ENCODE measurements at regions not wholly inside any gene's neighbourhood (a gene's known extent, or its start where the extent isn't known, plus 50 kb on each side); places are given as distances from the start of the nearest gene placed in this dataset.
"Not testable (repeated sequence)": the region's sequence is repeated elsewhere in the genome, so short reads cannot be mapped to it uniquely, and the experiment has no call there.

DNA sequence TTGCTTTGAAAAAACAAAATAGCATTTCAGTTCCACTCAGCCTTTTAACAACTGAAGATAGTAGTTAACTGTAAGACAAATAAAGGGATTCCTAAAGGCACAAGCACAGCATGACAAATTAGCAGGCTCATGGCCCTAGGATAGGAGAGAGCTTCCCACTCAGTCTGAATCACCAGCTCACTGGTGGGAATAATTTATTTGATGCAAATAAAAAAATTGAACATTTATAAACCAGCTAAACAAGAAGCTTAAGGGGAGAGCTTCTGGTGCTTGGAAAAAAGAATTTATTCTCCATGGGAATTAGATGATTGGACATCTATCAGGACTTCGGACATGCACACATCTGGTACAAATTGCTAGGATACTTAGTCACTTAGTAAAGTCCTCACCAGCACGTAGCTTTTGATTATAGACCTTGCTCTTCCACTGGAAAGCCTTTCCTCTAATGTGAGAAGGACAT, 294.1 kb upstream of the TNC start:
- Histone ChIP-seq H3K27ac (ENCODE audit: low read depth, low read length) (no peak overlapping the region), H3K36me3 (ENCODE audit: control insufficient read depth, insufficient read depth, low read length) (no peaks in the 10 kb centered on the region), H3K27me3 (ENCODE audit: control insufficient read depth, insufficient read depth, low read length) (no peaks in the 10 kb centered on the region), H3K9ac (ENCODE audit: low read length) (no peak overlapping the region), H3K4me1 (ENCODE audit: control insufficient read depth, insufficient read depth, low read length) (no peaks in the 10 kb centered on the region), H3K4me3 (ENCODE audit: low read length) (no peak overlapping the region)

DNA sequence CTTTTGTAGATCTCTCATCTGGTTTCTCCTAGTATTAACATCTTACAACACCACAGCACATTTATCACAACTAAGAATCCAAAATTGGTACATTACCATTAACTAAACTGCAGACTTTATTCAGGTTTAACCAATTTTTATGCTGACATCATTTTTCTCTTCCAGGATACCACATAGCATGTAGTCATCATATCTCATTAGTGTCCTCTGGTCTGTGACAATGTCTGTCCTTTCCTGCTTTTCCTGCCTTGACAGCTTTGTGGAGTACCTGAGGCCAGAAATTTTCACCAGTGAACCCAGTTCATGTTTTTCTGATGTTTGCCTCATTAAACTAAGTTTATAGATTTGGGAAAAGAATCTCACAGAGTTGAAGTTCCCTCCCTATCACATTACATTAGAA, 294.7 kb upstream of the TNC start:
- no peaks in the 10 kb centered on the region for H3K36me3 ChIP-seq (ENCODE audit: control insufficient read depth, insufficient read depth, low read length)
- H3K4me1 ChIP-seq (ENCODE audit: control insufficient read depth, insufficient read depth, low read length): no peaks in the 10 kb centered on the region
- H3K4me3 ChIP-seq (ENCODE audit: low read length): no peak overlapping the region
- no peaks in the 10 kb centered on the region for H3K27me3 ChIP-seq (ENCODE audit: control insufficient read depth, insufficient read depth, low read length)
- no peak overlapping the region for H3K27ac ChIP-seq (ENCODE audit: low read depth, low read length)
- no peak overlapping the region for H3K9ac ChIP-seq (ENCODE audit: low read length)

DNA sequence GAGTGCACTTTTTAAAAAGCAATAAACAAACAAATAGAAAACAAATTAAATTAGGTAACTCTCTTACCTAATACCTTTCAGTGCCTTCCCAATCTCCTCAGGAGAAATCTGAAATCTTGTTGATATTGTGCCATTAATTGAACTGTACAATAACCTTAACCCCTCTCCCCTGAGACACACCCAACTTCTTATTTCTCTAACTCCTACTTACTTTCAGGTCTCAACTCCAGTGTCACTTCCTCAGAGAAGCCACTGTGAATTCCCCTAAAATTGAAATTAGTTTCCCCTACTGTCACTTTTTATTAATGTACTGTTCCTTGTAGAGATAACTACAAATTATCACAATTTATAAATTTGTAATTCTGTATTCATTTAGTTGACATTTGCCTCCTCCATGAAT, 295.3 kb upstream of the TNC start:
- no peak overlapping the region for H3K4me3 ChIP-seq (ENCODE audit: low read length)
- H3K36me3 ChIP-seq (ENCODE audit: control insufficient read depth, insufficient read depth, low read length): no peaks in the 10 kb centered on the region
- no peak overlapping the region for H3K9ac ChIP-seq (ENCODE audit: low read length)
- no peaks in the 10 kb centered on the region for H3K27me3 ChIP-seq (ENCODE audit: control insufficient read depth, insufficient read depth, low read length)
- no peaks in the 10 kb centered on the region for H3K4me1 ChIP-seq (ENCODE audit: control insufficient read depth, insufficient read depth, low read length)
- H3K27ac ChIP-seq (ENCODE audit: low read depth, low read length): no peak overlapping the region

DNA sequence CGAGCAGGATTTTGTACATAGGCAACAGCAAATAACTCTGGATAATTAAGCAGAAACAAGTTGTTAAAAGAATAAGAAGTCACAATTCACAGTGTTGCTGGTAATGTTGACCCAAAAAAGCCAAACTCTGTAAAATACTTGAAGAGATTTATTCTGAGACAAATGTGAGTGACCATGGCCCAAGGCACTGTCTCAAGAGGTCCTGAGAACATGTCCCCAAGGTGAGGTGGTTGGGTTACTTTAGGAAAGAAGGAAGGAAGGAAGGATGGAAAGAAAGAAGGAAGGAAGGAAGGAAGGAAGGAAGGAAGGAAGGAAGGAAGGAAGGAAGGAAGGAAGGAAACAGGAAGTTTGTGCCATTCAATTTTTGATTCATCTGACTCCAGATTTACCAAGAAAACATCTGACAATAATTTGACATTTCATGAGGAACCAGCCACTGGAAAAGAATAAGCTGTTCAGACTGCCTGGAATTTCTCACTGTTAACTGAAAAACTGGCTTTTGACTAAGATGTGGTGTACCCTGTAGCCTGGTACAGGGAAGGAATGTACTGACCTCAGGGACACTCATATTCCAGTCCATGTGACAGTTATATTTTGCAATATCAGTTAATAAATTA, 295.9 kb upstream of the TNC start:
- H3K36me3 ChIP-seq (ENCODE audit: control insufficient read depth, insufficient read depth, low read length): no peaks in the 10 kb centered on the region
- no peak overlapping the region for H3K4me3 ChIP-seq (ENCODE audit: low read length)
- no peak overlapping the region for H3K27ac ChIP-seq (ENCODE audit: low read depth, low read length)
- no peaks in the 10 kb centered on the region for H3K4me1 ChIP-seq (ENCODE audit: control insufficient read depth, insufficient read depth, low read length)
- no peak overlapping the region for H3K9ac ChIP-seq (ENCODE audit: low read length)
- no peaks in the 10 kb centered on the region for H3K27me3 ChIP-seq (ENCODE audit: control insufficient read depth, insufficient read depth, low read length)

DNA sequence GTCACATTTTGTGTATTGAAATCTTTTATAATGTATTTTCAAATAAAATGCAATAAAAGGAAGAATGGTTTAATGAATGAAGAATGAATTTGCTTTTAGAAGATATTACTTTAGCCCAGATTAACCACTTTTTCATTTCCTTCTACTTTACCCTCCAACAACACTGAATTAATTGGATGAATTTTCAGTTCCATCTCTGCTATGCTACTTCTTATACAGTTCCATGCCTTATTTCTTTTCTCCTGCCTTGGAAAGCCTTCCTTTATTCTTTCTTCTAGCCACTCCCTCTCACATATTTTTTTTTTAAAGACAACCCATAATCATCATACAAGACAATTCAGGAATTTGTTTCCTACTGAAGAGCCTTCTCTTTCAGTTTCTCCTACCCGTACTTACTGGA, 296.6 kb upstream of the TNC start:
- H3K4me3 ChIP-seq (ENCODE audit: low read length): no peak overlapping the region

DNA sequence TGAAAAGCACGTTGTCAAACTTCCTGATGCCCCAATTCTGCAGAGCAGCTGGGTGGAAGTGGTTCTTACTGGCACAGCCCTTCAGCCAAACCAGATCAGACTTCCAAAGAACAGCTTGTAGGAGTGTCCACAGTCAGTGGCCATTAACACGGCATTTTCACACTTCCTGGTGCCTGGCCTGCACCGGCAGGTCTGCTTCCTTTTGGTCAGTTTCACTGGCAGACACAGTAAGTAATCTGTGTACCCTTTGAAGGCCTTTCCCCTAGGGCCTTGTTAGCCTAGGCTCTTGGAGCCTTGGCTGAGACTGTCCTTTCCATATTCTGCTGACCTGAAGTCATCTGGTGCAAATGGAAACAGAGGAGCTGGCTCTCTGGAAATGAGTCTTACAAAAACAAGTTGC, 297.5 kb upstream of the TNC start:
- no peak overlapping the region for H3K9ac ChIP-seq (ENCODE audit: low read length)
- no peaks in the 10 kb centered on the region for H3K36me3 ChIP-seq (ENCODE audit: control insufficient read depth, insufficient read depth, low read length)
- no peaks in the 10 kb centered on the region for H3K27me3 ChIP-seq (ENCODE audit: control insufficient read depth, insufficient read depth, low read length)
- no peak overlapping the region for H3K27ac ChIP-seq (ENCODE audit: low read depth, low read length)
- H3K4me3 ChIP-seq (ENCODE audit: low read length): no peak overlapping the region
- no peaks in the 10 kb centered on the region for H3K4me1 ChIP-seq (ENCODE audit: control insufficient read depth, insufficient read depth, low read length)

More for the DNA sequence above, 296.6 kb upstream of the TNC start:
- H3K9ac ChIP-seq (ENCODE audit: low read length): no peak overlapping the region
- H3K36me3 ChIP-seq (ENCODE audit: control insufficient read depth, insufficient read depth, low read length): no peaks in the 10 kb centered on the region
- no peaks in the 10 kb centered on the region for H3K27me3 ChIP-seq (ENCODE audit: control insufficient read depth, insufficient read depth, low read length)
- no peak overlapping the region for H3K27ac ChIP-seq (ENCODE audit: low read depth, low read length)
- no peaks in the 10 kb centered on the region for H3K4me1 ChIP-seq (ENCODE audit: control insufficient read depth, insufficient read depth, low read length)

DNA sequence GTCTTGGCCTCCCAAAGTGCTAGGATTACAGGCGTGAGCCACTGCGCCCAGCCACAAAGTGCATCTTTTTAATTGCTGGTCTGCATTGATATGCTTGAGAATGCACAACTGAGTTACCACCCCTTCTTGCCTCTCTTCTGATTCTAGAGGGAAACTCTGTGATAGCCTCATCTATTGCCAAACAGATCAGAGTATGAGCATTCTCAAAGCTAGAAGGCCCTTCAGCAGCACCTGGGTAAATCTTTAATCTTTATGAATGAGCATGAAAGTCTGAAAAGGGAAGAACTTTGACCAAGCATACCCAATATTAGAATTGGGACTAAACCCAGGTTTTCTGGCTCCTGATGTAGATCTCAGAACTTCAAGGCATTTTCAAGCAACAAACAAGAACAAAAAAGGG, 298.3 kb upstream of the TNC start:
- Histone ChIP-seq H3K9ac (ENCODE audit: low read length) (no peak overlapping the region), H3K4me1 (ENCODE audit: control insufficient read depth, insufficient read depth, low read length) (no peaks in the 10 kb centered on the region), H3K4me3 (ENCODE audit: low read length) (no peak overlapping the region), H3K27ac (ENCODE audit: low read depth, low read length) (no peak overlapping the region), H3K36me3 (ENCODE audit: control insufficient read depth, insufficient read depth, low read length) (no peaks in the 10 kb centered on the region), H3K27me3 (ENCODE audit: control insufficient read depth, insufficient read depth, low read length) (no peaks in the 10 kb centered on the region)

DNA sequence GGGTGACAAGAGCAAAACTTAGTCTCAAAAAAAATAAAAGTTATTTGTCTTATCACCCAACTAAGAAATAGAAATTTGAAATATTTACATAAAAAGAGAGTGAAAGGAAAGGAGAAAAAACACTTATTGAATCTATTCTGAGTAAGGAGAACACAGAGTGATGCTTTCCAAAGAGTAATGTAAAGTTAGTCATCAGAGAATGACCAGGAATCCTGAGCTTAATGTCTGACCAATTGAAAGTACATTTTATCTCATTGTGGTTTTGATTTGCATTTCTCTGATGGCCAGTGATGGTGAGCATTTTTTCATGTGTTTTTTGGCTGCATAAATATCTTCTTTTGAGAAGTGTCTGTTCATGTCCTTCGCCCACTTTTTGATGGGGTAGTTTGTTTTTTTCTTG, 300.2 kb upstream of the TNC start:
- H3K36me3 ChIP-seq (ENCODE audit: control insufficient read depth, insufficient read depth, low read length); H3K9ac ChIP-seq (ENCODE audit: low read length); H3K27ac ChIP-seq (ENCODE audit: low read depth, low read length); H3K4me1 ChIP-seq (ENCODE audit: control insufficient read depth, insufficient read depth, low read length); H3K4me3 ChIP-seq (ENCODE audit: low read length); H3K27me3 ChIP-seq (ENCODE audit: control insufficient read depth, insufficient read depth, low read length): not testable (repeated sequence)

DNA sequence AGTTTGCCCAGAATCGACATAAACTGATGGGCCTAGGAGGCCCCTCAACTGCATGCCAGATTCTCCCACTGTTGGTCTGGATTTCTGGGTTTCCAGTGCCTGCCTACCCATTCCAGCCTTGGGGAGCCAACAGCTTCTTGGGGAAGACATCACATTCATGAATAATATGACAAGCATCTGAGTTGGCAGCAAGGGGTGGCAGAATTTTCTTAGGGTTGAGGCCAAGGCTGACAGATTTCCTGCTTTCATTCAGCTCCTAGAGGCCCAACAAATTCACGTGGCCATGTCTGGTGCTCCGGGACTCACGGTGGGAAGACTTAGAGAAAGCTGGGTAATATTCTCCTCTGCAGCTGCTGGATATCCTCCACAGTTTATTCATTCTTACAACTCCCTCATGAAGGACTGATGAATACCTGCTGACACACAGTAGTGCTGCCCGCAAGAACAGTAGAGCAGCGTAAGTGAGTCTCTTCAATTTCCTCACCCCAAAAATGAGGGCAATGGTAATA, 305.0 kb upstream of the TNC start:
- H3K27ac ChIP-seq (ENCODE audit: low read depth, low read length): no peak overlapping the region
- H3K4me3 ChIP-seq (ENCODE audit: low read length): no peak overlapping the region
- no peaks in the 10 kb centered on the region for H3K36me3 ChIP-seq (ENCODE audit: control insufficient read depth, insufficient read depth, low read length)
- no peaks in the 10 kb centered on the region for H3K27me3 ChIP-seq (ENCODE audit: control insufficient read depth, insufficient read depth, low read length)
- H3K9ac ChIP-seq (ENCODE audit: low read length): no peak overlapping the region
- no peaks in the 10 kb centered on the region for H3K4me1 ChIP-seq (ENCODE audit: control insufficient read depth, insufficient read depth, low read length)

DNA sequence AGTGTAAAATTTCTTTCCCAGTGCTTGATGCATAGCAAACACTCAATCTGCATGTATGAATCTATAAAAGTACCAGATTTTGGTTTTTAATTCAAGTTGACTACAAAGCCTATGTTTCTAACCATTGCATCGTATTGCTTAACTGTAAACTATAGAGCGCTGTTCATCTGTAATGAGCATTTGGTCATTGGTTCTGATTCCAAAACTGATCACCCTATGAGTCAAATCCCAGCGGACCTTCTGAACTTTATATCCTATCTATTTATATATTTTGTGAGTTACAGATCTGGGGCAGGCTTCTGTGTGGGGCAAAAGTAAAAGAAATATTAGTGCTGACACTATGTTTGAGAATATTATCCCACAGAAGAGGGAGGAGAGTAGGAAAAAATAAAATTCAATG, 305.7 kb upstream of the TNC start:
- no peak overlapping the region for H3K4me3 ChIP-seq (ENCODE audit: low read length)
- no peak overlapping the region for H3K27ac ChIP-seq (ENCODE audit: low read depth, low read length)
- H3K27me3 ChIP-seq (ENCODE audit: control insufficient read depth, insufficient read depth, low read length): no peaks in the 10 kb centered on the region
- no peaks in the 10 kb centered on the region for H3K36me3 ChIP-seq (ENCODE audit: control insufficient read depth, insufficient read depth, low read length)
- no peaks in the 10 kb centered on the region for H3K4me1 ChIP-seq (ENCODE audit: control insufficient read depth, insufficient read depth, low read length)
- H3K9ac ChIP-seq (ENCODE audit: low read length): no peak overlapping the region

DNA sequence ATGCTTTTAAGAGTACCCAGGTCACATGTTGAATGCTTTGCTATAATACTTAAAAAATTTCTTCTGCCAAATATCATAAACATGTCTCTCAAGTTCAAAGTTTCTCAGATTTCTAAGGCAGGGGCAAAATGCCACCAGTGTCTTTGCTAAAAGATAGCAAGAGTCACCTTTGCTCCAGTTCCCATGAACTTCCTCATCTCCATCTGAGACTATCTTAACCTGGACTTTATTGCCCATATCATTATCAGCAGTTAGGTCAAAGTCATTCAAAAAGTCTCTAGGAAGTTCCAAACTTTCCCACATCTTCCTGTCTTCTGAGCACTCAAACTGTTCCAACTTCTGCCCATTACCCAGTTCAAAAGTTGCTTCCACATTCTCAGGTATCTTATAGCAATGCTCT, 307.6 kb upstream of the TNC start:
- H3K27ac ChIP-seq (ENCODE audit: low read depth, low read length): no peak overlapping the region
- no peaks in the 10 kb centered on the region for H3K27me3 ChIP-seq (ENCODE audit: control insufficient read depth, insufficient read depth, low read length)
- H3K36me3 ChIP-seq (ENCODE audit: control insufficient read depth, insufficient read depth, low read length): no peaks in the 10 kb centered on the region
- H3K4me3 ChIP-seq (ENCODE audit: low read length): no peak overlapping the region
- no peaks in the 10 kb centered on the region for H3K4me1 ChIP-seq (ENCODE audit: control insufficient read depth, insufficient read depth, low read length)
- no peak overlapping the region for H3K9ac ChIP-seq (ENCODE audit: low read length)

DNA sequence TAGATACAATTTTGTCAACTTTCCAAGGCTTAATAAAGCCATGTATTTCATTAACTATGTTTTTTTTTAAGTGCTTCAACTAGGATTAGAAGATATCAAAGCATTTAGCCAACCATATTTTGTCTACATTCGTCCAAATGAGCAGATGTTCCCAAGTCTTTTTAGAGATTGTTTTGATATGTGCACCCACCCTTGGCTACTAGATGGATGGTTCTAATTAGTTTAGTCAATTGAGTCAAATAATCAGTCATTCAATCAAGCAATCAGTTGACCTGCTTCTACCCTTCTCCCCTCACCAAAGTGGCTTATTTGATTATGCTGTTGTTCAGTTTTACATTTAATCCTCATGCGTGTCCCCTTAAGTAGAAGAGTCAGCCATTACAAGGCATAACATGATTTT, 319.5 kb upstream of the TNC start:
- Histone ChIP-seq H3K4me1 (ENCODE audit: control insufficient read depth, insufficient read depth, low read length) (peaks cover 5% of the 10 kb centered on the region), H3K36me3 (ENCODE audit: control insufficient read depth, insufficient read depth, low read length) (no peaks in the 10 kb centered on the region), H3K4me3 (ENCODE audit: low read length) (no peak overlapping the region), H3K27me3 (ENCODE audit: control insufficient read depth, insufficient read depth, low read length) (no peaks in the 10 kb centered on the region), H3K27ac (ENCODE audit: low read depth, low read length) (no peak overlapping the region), H3K9ac (ENCODE audit: low read length) (no peak overlapping the region)

DNA sequence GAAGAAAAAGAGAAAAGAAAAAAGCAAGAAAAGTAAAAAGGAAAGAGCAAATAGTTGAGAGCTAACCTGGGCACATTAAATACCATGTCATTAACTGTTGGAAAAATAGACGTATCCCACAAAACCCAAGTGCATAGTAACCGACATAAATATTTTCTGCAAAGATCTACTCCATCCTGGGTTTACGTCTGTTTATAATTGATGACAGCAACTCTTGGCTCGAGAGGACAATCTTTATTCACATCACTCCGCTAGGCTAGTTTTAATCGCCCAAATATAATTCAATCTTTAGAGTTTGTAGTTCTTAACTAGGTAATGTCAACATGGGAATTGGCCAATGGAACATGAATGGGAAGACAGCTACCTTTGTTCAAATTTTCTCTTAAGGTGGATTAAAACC, 321.7 kb upstream of the TNC start:
- no peak overlapping the region for H3K9ac ChIP-seq (ENCODE audit: low read length)
- H3K27me3 ChIP-seq (ENCODE audit: control insufficient read depth, insufficient read depth, low read length): no peaks in the 10 kb centered on the region
- peaks cover 5% of the 10 kb centered on the region for H3K4me1 ChIP-seq (ENCODE audit: control insufficient read depth, insufficient read depth, low read length)
- H3K36me3 ChIP-seq (ENCODE audit: control insufficient read depth, insufficient read depth, low read length): no peaks in the 10 kb centered on the region
- no peak overlapping the region for H3K4me3 ChIP-seq (ENCODE audit: low read length)
- no peak overlapping the region for H3K27ac ChIP-seq (ENCODE audit: low read depth, low read length)
